ENCODE measurements at regions not wholly inside any gene's neighbourhood (a gene's known extent, or its start where the extent isn't known, plus 50 kb on each side); places are given as distances from the start of the nearest gene placed in this dataset.

DNA sequence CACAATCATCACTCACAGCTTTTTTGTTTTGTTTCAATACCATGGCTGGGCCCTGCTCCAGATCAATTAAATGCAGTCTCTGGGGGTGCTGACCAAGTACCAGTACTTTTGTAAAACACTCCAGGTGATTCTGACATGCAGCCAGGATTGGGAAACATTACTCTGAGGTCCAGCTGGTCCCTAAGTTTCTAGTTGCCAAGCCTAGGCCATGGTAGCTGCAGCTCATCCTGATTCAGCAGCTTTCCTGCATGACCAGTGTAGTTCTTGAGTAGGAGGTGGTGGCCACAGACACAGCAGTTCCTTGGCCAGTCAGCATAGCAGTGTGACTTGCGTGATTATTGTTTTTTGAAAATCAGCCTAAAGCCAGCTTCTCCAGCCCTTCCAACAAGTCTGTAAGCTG, 859.1 kb downstream of the DIAPH3 start:
- TF ChIP-seq, protein P1, sequence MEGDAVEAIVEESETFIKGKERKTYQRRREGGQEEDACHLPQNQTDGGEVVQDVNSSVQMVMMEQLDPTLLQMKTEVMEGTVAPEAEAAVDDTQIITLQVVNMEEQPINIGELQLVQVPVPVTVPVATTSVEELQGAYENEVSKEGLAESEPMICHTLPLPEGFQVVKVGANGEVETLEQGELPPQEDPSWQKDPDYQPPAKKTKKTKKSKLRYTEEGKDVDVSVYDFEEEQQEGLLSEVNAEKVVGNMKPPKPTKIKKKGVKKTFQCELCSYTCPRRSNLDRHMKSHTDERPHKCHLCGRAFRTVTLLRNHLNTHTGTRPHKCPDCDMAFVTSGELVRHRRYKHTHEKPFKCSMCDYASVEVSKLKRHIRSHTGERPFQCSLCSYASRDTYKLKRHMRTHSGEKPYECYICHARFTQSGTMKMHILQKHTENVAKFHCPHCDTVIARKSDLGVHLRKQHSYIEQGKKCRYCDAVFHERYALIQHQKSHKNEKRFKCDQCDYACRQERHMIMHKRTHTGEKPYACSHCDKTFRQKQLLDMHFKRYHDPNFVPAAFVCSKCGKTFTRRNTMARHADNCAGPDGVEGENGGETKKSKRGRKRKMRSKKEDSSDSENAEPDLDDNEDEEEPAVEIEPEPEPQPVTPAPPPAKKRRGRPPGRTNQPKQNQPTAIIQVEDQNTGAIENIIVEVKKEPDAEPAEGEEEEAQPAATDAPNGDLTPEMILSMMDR (IDR thresholded peaks at IDR 0.05; ENCODE audit: low read depth, low read length, poor library complexity, severe bottlenecking): no peak
- no peak for TF ChIP-seq EZH2phosphoT487 (IDR thresholded peaks at IDR 0.05; ENCODE audit: borderline replicate concordance, low read length)

Measured in DOHH2 (cell line).